ENCODE measurements at regions not wholly inside any gene's neighbourhood (a gene's known extent, or its start where the extent isn't known, plus 50 kb on each side); places are given as distances from the start of the nearest gene placed in this dataset.
"Not testable (repeated sequence)": the region's sequence is repeated elsewhere in the genome, so short reads cannot be mapped to it uniquely, and the experiment has no call there.

DNA sequence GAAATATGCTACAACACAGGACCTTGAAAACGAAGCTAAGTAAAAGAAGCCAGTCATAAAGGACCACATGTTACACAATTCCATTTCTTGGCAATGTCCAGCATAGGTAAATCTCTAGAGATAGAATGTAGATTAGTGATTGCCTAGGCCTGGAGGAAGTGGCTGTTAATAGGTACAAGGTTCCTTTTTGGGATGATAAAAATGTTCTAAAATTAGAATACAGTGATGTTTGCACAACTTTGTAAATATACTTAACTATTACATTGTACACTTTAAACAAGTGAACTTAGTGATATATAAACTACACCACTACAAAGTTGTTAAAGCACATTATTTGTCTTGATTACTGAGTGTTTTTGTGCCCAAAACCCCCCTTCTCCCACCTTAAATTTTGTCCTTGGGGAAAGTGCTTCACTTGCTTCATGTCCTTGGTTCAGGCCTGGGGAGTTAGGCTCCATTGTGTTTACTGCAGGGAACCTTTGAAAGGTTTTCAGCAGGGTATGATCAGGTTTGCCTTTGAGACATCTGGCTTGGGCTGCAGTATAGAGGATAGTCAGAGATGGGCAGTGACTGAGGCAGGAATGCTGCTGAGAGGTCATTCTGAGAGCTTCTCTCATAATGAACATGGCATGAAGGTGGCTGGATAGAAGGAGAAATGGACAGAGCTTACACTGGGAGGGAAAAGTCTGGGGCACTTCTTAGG lies 1052.6 kb downstream of the REEP3 start:
- 16 to 62% (median 59%) methylated on average over 1 of the region's 1 CpG for WGBS, 3 donors
- H3K27ac ChIP-seq (ENCODE audit: low read depth, low read length): no peak overlapping the region

DNA sequence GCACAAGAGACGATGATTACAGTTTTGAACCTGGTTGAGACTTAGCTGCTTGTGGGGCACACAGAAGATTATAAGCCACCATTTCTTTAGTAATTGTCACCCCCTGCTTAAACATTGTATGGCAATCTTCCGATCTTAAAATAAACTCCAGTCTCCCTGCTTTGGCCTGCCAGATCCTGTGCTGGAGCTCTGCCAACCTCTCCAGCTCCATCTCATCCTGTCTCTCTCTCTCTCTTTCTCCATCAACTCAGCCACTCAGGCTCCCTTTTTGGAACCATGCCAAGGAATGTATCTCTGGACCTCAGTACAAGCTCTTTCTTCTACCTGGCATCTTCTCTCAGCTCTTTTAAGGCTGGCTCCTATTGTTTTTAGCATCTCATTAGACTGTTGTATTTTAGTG lies 1053.2 kb downstream of the REEP3 start:
- 30 to 61% (median 57%) methylated on average over 2 of the region's 2 CpGs for WGBS, 3 donors
- no peak overlapping the region for H3K27ac ChIP-seq (ENCODE audit: low read depth, low read length)

DNA sequence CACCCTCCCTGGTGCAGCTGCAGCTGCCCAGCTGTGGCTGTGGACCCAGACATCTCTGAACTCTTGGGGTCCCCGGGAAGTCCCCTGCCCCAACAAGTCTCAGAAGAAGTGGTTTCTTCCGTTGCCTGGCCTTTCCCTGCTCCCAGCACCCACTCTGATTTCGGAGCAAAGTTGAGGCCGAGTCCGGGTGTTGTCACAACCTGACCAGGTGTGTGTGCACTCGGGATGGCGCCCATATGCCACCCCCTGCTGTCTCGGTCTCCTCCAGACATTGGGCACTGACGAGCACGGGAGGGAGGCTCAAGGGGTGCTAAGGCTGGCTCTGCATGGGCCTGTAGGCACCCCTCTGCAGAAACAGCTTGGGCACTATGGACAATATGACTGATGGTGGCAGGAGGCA lies 1055.3 kb downstream of the REEP3 start:
- no peak overlapping the region for H3K27ac ChIP-seq (ENCODE audit: low read depth, low read length)
- 87 to 94% (median 91%) methylated on average over 10 of the region's 10 CpGs for WGBS, 3 donors

DNA sequence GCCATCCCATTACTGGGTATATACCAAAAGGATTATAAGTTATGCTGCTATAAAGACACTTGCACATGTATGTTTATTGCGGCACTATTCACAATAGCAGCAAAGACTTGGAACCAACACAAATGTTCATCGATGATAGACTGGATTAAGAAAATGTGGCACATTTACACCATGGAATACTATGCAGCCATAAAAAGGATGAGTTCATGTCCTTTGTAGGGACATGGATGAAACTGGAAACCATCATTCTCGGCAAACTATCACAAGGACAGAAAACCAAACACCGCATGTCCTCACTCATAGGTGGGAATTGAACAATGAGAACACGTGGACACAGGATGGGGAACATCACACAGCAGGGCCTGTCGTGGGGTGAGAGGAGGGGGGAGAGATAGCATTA lies 1057.6 kb downstream of the REEP3 start:
- not testable (repeated sequence) for H3K27ac ChIP-seq (ENCODE audit: low read depth, low read length)
- 90 to 95% (median 91%) methylated on average over 6 of the region's 6 CpGs for WGBS, 3 donors

DNA sequence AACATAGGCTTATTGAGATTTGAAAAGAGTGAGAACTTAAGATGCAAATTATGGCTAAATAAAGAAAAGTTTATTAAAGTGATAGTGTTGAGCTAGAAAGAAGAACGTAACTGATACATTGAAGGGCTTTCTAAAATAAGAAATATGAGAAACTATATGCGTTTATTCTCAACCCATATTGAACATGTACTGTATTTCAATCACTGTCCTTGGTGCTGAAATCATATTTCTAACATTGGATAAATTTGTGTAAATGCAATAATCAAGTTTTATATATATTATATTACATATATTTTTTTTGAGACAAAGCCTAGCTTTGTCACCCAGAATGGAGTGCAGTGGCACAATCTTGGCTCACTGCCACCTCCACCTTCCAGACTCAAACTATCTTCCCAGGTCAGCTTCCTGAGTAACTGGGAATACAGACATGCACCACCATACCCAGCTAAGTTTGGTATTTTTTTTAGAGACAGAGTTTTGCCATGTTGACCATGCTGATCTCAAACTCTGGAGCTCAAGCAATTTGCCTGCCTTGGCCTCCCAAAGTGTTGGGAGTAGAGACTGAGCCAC lies 1065.8 kb downstream of the REEP3 start:
- WGBS, 3 donors: 43 to 74% (median 73%) methylated on average over 2 of the region's 2 CpGs
- no peak overlapping the region for H3K27ac ChIP-seq (ENCODE audit: low read depth, low read length)

DNA sequence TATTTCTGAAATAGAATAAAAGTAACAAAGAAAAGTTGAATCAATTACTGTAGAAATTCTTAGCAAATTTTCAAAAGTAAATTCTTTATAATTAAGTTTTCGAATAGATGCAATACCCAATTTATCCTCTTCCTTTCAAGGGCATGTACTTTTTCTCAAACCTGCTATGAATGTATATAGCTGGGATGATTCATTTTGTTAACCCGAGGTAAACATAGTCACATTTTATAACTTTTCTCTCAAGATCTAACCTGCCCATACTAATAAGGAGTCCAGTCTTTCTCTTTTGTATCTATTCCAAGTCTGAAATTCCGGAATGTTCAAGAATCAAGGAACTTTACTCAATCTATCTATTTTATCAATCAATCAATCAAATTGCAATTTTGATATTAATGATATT lies 1072.9 kb downstream of the REEP3 start:
- WGBS, 3 donors: 69 to 86% (median 82%) methylated on average over 3 of the region's 3 CpGs
- no peak overlapping the region for H3K27ac ChIP-seq (ENCODE audit: low read depth, low read length)

DNA sequence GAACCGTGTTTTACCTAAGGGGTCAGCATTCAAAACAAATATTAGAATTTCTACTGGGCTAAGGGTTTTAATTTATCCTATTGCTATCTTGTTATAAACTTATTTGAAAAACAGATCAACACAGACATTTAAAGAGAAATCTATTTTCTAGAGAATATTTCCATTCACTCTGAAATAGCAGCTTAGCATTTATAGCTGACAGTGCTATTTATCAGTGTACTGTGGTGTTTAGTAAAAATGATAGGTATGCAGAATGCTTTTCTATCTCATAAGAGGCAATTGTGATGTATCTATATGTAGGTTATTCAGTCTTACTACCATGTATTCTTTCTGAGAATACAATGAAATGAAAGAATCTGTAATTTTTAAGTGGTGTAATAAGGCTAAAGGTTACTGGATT lies 1077.4 kb downstream of the REEP3 start:
- 82 to 94% (median 86%) methylated on average over 1 of the region's 1 CpG for WGBS, 3 donors
- no peak overlapping the region for H3K27ac ChIP-seq (ENCODE audit: low read depth, low read length)

DNA sequence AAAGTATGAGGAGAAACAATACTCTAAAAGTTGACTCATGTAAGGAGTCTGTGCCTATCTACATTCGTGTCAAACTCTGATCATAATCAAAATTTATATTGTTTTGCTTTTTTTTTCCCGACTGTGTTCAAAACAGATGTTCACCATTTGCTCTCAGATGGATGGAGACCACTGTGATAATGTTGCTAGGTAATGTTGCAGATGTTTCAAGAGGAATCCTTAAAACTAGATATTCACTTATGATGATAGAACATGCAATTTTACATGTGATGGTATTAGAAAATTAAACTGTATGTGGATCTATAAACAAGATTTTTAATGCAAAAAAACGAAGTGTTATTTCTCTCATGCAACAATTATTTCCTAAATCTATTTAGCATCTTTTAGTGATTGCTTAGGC lies 1080.1 kb downstream of the REEP3 start:
- H3K27ac ChIP-seq (ENCODE audit: low read depth, low read length): no peak overlapping the region
- WGBS, 3 donors: 58 to 64% (median 63%) methylated on average over 3 of the region's 3 CpGs

DNA sequence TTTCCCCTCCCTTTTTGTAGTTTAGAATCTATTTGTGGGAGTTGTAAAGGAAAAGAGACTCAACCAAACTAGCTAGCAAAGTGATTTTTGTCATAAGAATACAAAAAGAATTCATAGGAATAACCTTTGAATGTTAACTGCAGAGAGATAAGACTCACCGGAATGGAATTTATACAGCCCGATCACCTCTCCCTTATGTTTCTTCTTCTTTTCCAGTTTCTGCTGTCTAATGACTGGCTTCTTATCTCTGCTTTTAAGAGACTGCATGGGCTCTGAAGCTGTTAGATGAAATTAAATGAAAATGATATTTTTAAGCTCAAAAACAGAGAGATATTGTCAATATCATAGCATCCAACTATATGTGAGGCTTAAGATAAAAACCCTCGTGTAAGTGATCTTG lies 1095.9 kb downstream of the REEP3 start:
- no peak overlapping the region for H3K27ac ChIP-seq (ENCODE audit: low read depth, low read length)
- WGBS, 3 donors: 34 to 59% (median 55%) methylated on average over 3 of the region's 3 CpGs

DNA sequence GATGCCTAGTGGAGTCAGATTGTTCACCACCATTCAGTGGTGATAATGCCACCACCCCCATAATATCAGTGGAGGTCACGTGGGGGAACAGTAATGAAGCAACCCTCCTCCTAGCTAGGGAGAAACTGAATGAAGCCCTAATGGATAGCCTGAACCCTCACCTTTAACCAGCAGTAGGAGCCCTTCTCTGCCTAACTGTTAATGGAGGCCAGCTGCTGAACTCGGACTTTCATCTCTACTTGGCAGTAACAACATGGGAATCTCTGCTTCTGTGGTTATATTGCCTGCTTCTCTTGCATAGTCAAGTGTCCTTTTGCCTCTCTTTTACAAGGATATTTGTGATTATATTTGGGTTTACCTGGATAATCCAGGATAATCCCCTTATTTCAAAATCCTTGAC lies 1097.9 kb downstream of the REEP3 start:
- 51 to 75% (median 65%) methylated on average over 2 of the region's 2 CpGs for WGBS, 3 donors
- H3K27ac ChIP-seq (ENCODE audit: low read depth, low read length): no peak overlapping the region

DNA sequence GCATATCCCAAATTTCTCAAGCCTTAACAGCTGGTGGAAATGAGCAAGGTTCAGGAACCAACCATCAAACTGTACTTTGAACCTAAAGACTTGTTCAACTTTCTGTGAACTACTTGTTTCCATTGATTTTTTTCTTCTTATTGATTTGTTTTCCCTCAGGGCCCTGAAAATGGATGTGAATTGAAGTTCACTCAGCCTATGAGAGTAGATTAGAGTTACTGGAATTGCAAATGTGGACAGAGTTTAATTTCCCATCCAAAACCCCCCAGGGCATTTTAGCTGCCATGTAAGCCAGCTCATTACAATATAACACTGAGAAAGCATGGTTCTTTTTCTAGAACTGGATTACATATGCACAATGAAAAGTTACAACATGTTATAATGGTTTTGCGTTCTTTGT lies 1105.7 kb downstream of the REEP3 start:
- 94 to 96% (median 95%) methylated on average over 1 of the region's 1 CpG for WGBS, 3 donors

DNA sequence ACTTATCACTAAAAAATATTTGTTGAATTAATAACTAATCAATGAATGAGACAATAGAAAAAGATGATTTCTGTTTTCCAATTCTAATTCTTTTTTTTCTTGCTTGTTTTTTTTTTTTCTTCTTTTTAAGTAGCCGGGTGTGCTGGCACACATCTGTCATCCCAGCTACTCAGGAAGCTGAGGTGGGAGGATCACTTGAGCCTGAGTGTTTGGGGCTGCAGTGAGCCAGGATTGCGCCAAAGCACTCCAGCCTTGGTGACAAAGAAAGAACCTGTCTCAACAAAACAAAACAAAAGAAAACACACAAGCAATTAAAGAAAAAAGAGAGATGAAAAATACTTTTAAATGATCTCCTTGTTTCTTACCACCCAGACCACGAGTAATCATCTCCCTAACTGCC lies 1109.3 kb downstream of the REEP3 start:
- no peak overlapping the region for H3K27ac ChIP-seq (ENCODE audit: low read depth, low read length)
- 47 to 71% (median 48%) methylated on average over 3 of the region's 3 CpGs for WGBS, 3 donors

More for the DNA sequence above, 1105.7 kb downstream of the REEP3 start:
- H3K27ac ChIP-seq (ENCODE audit: low read depth, low read length): no peak overlapping the region

DNA sequence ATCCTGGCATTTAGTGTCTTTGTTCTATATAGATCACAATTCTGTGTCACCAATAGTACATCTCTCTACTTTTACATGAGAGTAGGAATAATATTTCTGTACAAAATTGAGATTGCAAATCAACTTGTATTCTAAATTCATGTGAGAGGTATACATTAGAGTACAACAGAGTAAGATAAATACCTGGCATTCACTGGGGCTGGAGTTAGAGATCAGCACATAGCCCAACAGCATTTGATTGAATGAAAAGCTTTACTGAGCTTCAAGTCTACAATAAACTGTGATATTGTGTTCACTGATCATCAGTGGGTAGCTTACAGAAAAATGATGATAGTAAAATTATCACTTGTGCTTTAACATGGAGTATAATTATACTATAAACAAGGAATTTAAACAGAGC lies 1114.7 kb downstream of the REEP3 start:
- H3K27ac ChIP-seq (ENCODE audit: low read depth, low read length): no peak overlapping the region

DNA sequence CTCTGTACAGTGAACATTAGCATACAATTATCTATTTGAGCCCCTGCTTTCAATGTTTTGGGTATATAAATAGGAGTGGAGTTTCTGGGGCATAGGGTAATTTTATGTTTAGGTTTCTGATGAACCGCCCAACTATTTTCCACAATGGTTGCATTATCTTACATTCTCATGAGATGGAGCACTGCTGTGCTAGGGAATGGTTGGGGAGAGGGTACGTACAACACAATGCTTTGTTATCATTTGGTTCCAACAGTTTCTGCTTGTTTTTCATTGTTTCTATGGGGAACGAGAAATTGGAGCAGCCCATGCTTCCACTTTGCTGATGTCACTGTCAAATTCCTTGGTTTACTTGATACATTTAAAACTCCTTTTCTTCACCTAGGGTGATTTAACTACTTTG lies 1115.3 kb downstream of the REEP3 start:
- no peak overlapping the region for H3K27ac ChIP-seq (ENCODE audit: low read depth, low read length)
- WGBS, 3 donors: 75 to 92% (median 83%) methylated on average over 3 of the region's 3 CpGs

DNA sequence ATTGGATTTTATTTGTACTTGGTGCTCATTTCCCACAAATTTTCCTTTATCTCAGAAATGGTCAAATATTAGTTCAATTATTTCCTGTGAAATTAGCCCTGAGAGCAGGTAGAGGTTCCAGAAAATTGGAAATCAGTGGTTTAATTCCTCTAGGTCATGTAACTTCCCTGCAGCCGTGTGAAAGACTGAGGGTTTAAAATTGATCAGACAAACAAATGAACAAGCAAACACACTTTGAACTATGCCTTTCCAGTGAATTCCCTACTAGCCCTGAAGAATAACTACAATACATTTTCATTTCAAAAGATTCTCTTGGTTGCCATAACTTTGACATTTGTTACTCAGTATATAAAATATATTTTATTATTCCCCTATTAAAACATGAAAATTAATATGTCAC lies 1116.7 kb downstream of the REEP3 start:
- 17 to 71% (median 69%) methylated on average over 1 of the region's 1 CpG for WGBS, 3 donors
- H3K27ac ChIP-seq (ENCODE audit: low read depth, low read length): no peak overlapping the region

DNA sequence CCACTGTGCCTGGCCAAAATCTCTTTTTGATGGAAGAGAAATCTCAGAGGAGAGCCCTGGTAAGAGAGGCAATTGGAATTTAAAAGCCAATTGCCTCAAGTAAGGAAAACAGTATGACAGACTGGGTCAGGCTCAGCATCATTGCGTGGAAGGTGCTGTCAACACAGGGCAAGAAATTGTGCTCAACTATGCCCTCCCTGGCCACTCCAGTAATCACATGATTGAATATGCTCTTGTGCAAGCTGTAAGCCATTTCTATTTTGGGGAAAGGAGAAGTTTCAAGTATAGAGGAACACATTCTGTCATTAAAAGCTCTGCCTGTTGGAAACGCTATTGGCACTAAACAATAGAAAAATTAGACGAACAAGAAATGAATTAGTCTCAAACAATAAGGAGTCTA lies 1127.7 kb downstream of the REEP3 start:
- H3K27ac ChIP-seq (ENCODE audit: low read depth, low read length): no peak overlapping the region
- 43 to 65% (median 43%) methylated on average over 3 of the region's 3 CpGs for whole genome bisulfite sequencing, 3 donors

DNA sequence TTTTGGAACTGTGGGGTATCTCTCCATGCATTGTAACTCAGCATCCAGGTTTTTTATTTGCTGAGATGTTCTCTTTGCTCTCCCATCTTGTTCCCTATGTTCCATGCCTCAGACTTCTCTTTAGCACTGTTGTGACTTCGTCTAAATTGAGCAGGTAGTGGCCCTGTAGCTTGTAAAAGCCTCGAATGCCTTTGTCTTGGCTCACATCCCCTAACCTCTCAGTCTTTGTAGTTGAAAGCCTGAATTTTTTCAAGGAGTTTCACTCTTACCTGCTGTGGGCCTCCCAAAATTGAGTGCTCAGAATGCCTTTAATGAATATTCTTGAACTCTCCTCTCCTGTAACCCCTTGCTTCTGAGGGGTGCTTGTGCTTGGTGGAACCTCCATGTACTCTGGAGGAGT lies 1137.3 kb downstream of the REEP3 start:
- H3K27ac ChIP-seq (ENCODE audit: low read depth, low read length): no peak overlapping the region
- WGBS, 3 donors: 45 to 58% (median 49%) methylated on average over 2 of the region's 2 CpGs

DNA sequence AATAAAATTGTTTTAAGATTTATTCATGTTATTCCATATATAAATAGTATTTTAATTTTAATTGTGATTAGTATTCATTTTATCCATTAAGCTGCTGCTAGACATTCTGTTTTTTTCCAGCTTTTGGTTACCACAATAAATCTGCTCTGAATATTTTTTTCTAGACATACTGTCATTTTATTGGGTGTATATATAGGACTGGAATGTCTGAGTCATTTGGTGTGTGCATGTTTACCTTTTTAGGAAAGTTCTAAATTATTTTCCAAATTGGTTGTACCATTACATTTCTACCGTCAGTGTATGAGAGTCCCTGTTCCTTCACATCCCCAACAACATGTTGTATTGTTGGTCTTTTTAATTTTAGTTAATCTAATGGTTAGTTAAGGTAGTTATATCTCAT lies 1138.1 kb downstream of the REEP3 start:
- whole genome bisulfite sequencing, 3 donors: 87 to 97% (median 91%) methylated on average over 1 of the region's 1 CpG
- H3K27ac ChIP-seq (ENCODE audit: low read depth, low read length): no peak overlapping the region

DNA sequence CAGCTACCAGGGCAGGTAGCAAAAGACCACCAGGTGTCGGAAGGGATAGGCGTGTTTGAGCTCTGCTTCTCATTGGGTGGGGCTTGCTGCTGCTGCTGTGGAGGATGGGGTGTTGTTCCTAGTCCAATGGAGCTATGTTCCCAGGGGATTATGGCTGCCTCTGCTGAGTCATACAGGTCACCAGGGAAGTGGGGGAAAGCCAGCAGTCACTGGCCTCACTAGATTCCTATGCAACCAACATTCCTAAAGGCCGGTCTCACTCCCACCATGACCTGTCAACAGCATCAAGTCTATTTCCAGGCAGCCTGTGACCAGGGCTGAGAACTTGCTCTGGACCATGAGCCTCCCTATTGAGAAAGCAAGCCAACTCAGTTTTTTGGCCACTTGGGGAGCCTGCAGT lies 1160.8 kb downstream of the REEP3 start:
- 86 to 100% (median 91%) methylated on average over 3 of the region's 3 CpGs for WGBS, 3 donors
- no peak overlapping the region for H3K27ac ChIP-seq (ENCODE audit: low read depth, low read length)

DNA sequence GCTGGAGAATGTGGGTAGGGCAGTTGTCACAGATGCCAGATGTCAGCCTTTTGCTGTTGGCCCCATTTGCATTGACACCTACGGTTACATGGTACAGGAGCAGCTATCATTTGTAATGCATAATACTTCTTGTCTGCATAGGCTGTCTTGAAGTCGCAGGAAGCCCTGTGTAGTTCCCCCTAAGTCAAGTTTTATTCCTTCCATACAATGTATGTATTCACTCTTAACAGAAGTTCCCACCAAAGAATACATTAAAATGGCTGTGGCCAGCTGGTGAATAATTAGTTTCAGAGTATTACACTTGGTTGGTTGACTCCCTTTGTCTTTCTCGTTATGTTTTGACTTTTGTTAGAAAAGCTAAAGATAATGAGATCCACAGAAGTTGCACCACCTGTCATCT lies 1169.0 kb downstream of the REEP3 start:
- H3K27ac ChIP-seq (ENCODE audit: low read depth, low read length): no peak overlapping the region
- WGBS, 3 donors: 58 to 84% (median 71%) methylated on average over 3 of the region's 3 CpGs
